GM18858 (cell line): ENCODE measurements at regions not wholly inside any gene's neighbourhood (a gene's known extent, or its start where the extent isn't known, plus 50 kb on each side); places are given as distances from the start of the nearest gene placed in this dataset.

Source experiments
- ATAC-seq: cut with Tn5 transposase; IDR thresholded peaks from one replicate; pipeline ENCODE4 v1.9.1; 2021; ENCODE audit not compliant: unreplicated experiment

DNA sequence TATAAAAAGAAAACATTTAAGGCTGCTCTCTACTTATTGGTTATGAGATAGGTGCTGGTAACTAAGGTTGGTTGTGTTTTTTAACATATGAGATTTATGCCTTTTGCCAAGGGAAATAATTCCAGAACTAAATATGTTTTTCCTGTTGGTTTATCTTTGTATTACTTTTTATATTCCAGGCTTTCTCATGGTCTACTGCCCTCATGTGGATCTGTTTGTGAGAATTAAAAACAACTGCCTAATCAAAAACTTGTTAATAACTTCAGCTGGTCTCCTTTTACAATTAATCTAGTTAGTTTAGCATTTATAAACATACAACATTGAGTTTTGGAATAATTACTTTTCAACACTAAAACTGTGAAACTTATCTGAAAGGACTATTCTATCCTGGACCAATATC lies 1208.3 kb downstream of the ADGRL3 start:
- no peak for ATAC-seq

DNA sequence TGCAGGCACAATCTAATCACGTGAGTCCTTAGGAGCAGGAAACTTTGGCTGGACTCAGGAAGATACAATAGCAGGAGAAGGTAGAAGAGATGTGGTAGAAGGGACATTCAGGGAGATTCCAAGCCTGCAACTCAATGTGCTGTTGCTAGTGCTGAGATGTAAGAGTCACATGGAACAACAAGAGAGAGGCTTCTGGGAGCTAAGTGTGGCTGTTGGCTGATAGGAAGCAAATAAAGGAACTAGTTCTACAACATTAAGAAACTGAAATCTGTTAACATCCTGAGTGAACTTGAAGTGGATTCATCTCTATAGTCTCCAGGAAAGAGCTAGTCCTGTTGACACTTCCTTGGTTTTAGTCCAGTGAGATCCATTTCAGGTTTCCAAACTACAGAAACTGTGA lies 1207.4 kb downstream of the ADGRL3 start:
- no peak for ATAC-seq

DNA sequence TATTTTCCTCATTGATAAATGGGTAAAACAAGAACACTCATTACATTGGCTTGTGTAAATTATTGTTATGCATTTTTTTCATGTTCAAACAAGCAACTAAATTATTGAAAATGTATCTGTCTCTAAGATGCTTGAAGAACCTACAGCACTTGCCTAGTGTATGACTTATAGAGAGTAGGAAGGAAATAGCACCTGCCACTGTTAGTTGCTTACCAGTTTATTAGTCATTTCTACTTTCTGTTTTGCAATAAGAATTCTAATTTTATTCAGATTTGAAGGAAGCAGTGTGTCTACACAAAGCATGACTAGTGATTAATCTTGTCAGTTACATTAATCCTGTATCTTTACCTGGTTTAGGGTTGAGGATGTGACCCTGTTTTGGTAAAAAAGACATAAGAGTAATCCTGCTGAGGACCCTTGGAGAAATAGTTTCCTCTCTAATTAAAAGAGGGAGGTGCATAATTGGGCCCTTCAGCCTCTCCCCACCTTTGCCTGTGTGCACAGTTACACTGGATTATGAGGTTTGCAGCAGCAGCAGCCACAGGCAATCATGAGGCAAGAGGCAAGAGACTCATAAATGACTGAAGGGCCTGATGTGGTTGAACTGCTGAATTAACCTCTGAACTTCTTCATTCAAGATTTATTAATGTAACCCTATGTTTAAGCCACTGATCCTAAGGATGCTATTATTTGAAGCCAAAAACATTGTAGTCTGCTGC lies 1202.1 kb downstream of the ADGRL3 start:
- ATAC-seq = no peak

DNA sequence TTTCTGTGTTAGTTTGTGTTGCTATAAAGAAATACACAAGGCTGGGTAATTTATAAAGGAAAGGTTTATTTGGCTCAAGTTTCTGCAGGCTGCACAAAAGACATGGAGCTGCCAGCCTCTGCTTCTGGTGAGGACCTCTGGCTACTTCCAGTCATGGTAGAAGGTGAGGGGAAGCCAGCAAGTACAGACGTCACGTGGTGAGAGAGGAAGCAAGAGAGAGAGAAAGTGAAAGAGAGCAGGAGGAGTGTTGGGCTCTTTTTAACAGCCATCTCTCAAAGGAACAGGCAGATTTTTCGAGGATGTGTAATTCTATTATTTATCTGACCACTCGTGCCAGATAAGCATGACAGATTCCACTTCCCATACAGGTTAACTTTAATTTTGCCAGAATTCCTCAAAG lies 1199.1 kb downstream of the ADGRL3 start:
- peak; percentile 89 for ATAC-seq

DNA sequence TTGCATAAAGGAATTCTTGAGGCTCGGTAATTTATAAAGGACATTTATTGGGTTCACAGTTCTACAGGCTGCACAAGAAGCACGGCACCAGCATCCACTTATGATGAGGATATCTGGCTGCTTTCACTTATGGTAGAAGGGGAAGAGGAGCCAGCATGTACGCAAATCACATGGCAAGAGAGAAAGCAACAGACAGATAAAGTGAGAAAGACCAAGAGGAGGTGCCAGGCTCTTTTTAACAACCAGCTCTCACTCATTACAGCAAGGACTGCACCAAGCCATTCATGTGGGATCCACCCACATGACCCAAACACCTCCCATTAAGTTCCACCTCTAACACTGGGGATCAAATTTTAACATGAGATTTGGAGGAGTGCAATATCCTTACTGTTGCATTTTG lies 1198.2 kb downstream of the ADGRL3 start:
- no peak for ATAC-seq

DNA sequence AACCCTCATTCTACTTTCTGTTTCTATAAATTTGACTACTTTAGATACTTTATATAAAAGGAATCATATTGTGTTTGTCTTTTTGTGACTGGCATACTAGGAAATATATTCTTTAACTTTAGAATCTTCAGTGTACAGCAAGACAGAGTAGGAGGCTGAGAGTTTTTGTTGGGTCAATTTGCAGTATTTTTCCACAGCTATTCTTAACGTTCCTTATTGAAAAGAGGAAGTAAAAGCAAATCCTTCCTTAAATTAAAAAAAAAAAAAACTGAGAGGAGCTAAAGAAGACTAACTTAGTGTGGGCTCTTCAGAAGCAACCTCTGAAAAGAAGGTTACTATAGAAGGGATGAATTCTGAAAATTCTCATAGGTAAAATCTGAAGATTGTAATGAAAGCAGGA lies 1194.6 kb downstream of the ADGRL3 start:
- ATAC-seq = no peak

DNA sequence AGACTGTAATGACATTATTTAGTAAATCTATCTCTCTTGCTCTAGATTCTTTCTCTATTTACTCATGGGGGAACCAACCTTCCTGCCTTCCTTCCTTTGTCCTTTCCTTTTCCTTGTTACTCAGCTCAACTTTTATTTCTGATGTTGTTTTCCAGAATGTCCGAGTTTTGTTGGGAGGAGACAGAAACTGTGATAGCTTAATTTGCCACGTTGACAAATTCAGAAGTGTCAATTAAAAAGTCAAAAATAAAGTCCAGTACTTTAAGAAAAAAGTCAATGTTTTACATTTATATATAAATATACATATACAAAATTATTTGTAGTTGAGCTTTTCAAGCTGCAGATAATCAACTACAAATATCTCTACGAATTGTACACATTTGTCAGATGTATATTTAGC lies 1187.7 kb downstream of the ADGRL3 start:
- ATAC-seq = no peak

DNA sequence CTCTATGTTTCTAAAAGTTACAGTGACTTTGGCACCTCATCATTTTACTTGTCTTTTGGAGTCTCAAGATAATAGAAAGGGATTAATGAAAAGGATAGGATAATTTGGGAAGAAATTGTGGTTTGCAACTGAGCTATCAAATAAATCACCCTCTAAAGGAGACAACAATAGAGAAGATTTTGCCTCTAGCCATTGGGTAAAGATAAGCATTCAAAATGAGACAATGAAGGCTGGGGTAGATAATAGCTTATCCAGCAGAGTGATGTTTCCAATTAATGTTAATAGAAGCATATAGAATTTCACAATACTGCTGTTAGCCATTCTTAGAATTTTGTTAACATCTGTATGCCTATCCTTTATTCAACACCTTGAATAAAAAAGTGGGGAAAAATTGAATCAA lies 1177.6 kb downstream of the ADGRL3 start:
- ATAC-seq = no peak

DNA sequence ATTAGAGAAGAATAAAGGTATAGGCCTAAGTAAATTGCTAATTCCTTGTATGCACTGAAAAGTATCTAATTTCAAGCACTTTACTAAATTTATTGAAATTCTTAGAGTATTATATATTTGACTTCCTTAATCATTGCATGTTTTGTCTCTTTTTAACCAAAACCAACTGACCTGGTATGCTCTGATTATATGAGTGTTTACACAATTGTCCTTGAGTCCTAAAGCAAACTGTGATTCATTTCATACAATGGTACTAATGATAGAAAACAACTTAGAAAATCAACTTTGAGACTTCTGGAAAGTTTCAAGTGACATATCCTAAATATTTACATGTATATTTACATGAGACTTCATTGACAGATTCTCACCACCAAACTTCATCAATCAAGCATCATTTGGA lies 1177.1 kb downstream of the ADGRL3 start:
- ATAC-seq = no peak

DNA sequence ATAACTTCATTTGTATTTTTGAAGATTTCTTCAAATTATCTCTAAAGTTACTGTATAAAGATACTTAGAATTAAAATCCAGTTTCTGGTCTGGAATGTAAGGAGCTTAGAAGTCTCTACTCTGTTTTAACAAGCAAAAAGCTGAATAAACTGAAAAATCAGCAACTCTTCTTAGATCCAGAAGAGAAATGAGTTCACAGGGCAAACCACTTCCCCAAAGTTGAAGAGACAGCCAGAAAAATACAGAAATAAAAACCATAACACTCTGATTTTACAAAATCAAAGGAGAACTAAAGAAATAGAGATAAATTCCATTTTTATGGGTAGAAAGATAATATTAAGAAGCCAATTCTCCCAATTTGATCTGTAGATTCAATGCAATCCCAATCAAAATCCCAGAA lies 1166.8 kb downstream of the ADGRL3 start:
- ATAC-seq = no peak

DNA sequence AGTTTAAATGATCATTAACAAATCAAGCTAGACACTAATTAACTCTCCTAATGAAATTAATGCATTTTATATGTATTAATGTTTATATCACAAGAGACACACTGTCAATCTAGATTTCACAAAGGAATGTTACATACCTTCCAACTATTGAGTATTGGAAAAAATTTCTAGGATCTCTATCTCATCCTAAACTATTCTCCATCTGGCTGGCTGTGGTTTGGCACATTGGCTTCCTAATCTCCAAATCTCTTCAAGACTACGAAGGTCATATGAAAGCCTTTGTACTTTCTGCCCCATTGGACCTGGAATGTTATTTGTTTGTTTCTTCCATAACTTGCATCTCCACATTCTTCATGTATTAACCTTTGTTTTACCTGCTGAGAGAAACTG lies 1160.0 kb downstream of the ADGRL3 start:
- no peak for ATAC-seq

DNA sequence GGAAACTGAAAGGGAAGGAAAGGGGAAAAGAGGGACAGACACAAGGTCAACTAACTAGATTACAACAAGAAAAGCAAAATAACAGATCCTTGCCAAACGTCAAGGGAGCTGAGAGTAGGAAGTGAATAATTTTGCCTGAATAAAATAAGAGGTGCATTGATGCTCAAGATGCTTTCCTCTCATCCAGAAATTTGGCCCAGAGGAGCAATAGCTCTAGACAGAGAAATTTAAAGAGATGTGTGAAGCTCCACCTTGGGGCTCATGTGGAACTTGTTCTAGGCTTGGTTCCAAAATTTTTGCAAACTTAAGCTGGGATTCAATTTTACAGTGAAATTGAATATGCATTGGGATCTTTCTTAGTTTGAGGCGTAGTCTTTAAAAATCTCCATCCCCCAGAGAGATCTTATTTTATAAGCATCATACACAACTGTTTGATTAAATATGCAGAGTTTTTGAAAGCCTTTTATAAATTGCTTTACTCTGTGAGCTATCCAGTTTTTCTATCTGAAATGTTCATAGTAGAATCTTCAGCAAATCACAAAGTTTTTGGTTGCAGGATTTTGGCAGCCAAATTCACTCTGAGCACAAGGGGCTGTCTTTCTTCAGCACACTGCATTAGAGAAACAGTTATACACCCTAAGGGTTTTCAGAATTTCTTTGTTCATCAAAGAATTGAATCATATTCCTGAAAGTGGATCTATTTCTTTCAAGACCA lies 1159.5 kb downstream of the ADGRL3 start:
- ATAC-seq = no peak

DNA sequence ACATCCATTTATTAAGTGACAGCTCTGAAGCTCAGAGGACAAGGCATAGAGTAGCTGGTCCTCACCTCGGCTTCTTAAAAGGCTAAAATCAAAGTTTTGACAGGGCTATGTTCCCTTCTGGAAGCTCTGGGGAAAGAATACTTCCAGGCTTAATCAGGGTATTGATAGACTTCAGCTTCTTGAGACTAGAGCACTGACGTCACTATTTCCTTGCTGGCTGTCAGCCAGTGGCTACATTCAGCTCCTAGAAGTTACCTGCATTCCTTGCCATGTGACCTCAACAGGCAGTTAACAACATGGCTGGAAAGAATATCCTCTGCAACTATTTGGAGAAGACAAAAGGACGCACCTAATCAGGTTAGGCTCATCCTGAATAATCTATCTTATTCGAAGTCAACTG lies 1144.8 kb downstream of the ADGRL3 start:
- ATAC-seq = no peak

DNA sequence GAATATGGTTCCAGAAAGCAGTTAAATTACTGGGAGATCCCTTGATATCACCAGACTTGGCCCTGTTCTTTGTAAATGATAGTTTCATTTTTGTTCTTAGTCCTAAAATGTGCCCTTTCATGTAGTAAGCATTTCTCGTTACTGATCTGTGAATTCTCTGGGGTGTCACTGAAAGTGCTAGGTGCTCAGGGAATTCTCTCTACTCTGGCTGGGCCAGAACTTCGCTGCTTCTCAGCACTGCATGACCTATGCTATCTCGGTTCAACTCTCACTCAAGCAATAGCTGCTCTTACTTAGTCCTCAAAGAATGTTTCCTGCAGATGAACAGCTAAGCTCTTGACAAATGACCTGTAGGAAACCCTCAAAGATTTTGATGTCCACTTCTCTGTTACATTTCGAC lies 1144.3 kb downstream of the ADGRL3 start:
- no peak for ATAC-seq

DNA sequence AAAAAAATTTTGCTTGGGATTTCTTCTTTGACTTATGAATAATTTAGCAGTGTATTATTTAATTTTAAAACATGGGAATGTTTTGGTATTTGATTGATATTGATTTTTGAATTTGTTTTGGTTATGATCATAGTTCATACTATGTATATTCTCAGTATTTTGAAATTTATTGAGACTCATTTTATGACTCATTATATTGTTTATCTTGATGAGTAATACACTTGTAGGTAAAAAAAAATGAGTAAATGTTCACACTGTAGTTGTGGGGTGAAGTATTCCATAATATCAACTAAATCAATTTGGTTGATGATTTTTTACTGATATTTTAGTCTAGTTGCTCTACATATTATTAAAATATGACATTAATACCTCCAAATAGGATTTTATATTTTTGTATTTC lies 1142.2 kb downstream of the ADGRL3 start:
- ATAC-seq = no peak

DNA sequence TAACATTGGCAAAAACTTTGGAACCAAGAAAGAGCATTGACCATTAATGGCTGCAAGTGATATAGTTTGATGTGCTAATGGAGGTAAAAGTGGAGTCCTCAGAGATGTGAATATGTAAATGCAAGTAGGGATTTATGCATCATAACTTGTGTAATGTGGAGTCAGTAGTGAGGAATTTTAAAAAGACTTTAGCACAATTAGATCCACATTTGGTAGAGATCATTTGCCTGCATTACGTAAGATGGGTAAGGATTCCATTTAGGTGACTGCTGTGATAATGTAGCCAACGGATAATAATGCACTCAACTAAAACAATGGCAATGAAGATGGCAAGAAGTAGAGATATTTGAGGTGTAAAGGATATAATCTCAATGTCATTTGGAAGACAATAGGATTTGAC lies 1128.4 kb downstream of the ADGRL3 start:
- no peak for ATAC-seq

DNA sequence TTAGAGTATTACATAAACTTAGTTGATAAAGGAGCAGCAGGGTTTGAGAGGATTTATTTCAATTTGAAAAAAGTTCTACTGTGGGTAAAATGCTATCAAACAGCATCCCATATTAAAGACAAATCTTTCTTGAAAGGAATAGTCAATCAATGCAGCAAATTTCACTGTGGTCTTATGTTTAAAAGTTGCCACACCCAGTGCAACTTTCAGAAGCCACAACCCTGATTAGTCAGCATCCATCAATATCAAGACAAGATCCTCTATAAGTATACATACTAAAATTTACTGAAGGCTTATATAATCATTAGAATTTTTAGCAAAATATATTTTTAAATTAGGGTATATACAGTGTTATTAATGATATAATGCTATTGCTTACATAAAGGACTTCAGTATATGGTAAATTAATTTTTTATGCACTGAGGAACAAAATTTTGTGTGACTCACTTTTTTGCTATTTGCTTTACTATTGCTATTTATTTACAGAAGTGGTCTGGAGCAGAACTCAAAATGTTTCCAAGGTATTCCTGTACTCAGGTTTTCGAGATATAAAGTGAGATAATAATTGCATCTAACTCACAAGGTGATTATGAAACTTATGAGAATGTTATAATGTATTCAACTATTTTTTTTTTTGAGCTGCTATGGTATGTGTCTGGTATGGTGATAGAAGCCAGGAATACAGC lies 1127.6 kb downstream of the ADGRL3 start:
- no peak for ATAC-seq

DNA sequence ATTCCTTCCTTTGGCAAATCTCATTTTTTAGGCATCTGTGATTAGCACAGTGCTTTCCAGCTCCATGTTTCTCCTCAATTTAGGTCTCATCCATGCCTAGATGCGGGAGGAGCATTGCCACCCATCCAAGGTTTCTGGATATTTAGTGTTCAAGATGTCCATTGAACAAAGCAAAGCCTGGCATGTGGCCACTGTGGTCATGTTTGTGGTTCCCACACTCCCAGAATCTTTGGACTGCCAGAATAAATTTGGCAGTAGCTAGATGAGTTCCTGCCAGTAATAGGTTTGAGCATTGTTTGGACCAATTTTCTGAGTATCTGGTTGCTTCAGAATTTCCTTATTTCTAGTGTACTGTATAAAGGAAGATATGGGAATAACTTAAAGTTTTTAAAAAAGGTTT lies 1124.1 kb downstream of the ADGRL3 start:
- ATAC-seq = no peak

DNA sequence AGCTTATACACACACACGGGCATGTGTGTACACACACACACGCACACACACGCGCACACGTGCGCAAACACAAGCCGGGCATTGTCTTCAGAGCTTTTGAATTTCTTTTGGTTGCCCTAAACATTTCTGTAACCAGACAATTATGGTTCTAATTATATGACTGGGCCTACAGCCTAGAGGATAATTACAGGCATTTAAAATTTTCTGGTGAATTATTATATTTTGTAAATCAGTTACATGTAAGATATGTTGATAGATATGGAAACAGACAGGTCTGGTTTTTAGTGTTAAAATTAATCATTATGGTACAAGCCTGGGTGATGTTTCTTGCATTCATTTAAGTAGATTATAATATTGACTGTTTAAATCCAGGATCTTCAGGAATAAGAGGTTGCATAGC lies 1120.5 kb downstream of the ADGRL3 start:
- ATAC-seq = no peak

DNA sequence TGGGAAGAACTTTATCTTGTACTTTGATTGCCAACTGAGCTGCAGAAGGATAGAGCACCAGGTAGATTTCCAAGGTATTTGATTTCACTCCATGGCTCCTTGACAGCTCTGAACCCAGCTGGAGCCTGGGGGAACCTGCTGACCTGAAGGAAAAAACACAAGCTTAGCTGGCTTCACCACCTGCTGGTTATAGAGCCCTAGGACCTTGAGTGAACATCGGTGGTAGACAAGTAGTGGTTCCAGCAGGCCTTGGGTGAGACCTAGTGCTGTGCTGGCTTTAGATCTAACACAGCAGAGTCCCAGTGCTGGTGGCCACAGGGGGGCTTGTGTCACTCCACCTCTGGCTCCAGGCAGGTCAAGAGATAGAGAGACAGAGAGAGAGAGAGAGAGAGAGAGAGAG lies 1102.6 kb downstream of the ADGRL3 start:
- no peak for ATAC-seq

DNA sequence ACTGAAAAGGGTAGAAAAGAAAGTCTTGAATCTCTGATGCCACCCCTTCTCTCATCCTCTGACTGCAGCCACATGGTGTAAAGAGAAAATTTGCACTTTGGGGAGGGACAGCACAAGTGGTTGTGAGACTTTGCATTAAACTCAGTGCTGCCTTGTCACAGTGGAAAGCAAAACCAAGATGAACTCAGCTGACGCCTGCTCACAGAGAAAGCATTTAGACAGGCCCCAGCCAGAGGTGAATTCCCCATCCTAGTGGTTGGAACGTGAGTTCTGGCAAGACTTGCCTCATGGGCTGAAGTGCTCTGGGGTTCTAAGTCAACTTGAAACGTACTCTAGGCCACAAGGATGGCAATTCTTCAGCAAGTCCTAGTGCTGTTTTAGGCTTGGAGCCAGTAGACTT lies 1101.4 kb downstream of the ADGRL3 start:
- ATAC-seq = no peak

DNA sequence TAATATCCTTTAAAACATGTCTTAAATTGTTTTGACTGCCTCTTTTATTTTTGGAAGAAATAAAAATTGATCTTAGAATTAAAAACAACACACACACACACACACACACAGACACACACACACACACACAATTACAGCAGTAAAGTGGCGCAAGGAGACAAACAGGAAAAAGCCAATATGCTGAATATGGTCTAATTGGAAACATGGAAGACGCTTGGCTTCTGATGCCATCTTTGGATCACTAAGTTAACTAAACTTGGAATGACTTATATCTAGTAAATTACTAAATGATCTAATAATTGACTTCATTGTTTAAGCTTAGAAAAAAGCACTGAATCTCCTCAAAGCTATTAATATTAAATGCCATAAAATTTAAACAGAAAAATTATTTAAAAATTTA lies 1093.4 kb downstream of the ADGRL3 start:
- no peak for ATAC-seq
